CD4-positive, alpha-beta memory T cell (primary cell): ENCODE measurements at regions not wholly inside any gene's neighbourhood (a gene's known extent, or its start where the extent isn't known, plus 50 kb on each side); places are given as distances from the start of the nearest gene placed in this dataset.

Experiments used
- CTCF ChIA-PET: fragments of 350-600 bp; sonication (Branson Sonifier 250); formaldehyde crosslinking; loops from one replicate; lab custom pipeline; 2021; ENCODE audit warnings: inconsistent platforms; ENCODE audit not compliant: partially characterized antibody; lab: Charles Lee
- POLR2A ChIA-PET: fragments of 350-600 bp; sonication (Branson Sonifier 250); formaldehyde crosslinking; loops from one replicate; lab custom pipeline; 2021; ENCODE audit not compliant: partially characterized antibody; lab: Charles Lee
- DNase-seq, 5 donors: peaks; one replicate each; pipeline versions ENCODE4 v3.0.0 to v3.0.0-alpha.2; 2020 to 2022; ENCODE audit warnings: mixed read lengths in 1 of 5
- H3K27ac ChIP-seq: one replicate; pipeline ENCODE4 v1.7.0; 2013; ENCODE audit warnings: low read depth, low read length
- H3K27me3 ChIP-seq: 2 replicates; pipeline ENCODE4 v1.7.0; 2013; ENCODE audit warnings: mild to moderate bottlenecking, low read length, moderate library complexity; ENCODE audit not compliant: insufficient read depth
- H3K36me3 ChIP-seq: 2 replicates; pipeline ENCODE4 v1.7.0; 2013; ENCODE audit warnings: mild to moderate bottlenecking, low read length, moderate library complexity; ENCODE audit not compliant: insufficient read depth
- H3K4me1 ChIP-seq: 2 replicates; pipeline ENCODE4 v1.7.0; 2013; ENCODE audit warnings: mild to moderate bottlenecking, low read length, moderate library complexity; ENCODE audit not compliant: insufficient read depth
- H3K4me3 ChIP-seq, 2 donors: one replicate each; pipeline ENCODE4 v1.7.0; 2013; ENCODE audit warnings: low read length in 2 of 2, mild to moderate bottlenecking in 1 of 2
- H3K9me3 ChIP-seq, 2 donors: one replicate each; pipeline ENCODE4 v1.7.0; 2013; ENCODE audit warnings: low read length in 2 of 2, control low read depth in 1 of 2; ENCODE audit not compliant: control insufficient read depth in 1 of 2
- H3K27ac Mint-ChIP-seq, 7 donors: one replicate each; pipeline ENCODE4 v1.8.0; 2020 to 2021; ENCODE audit warnings: mixed read lengths in 7 of 7, mild to moderate bottlenecking in 6 of 7, inconsistent platforms in 3 of 7, moderate library complexity in 3 of 7
- H3K27me3 Mint-ChIP-seq, 2 donors: one replicate each; pipeline ENCODE4 v1.8.0; 2020 to 2021; ENCODE audit warnings: mixed read lengths in 2 of 2
- H3K36me3 Mint-ChIP-seq, 2 donors: one replicate each; pipeline ENCODE4 v1.8.0; 2020 to 2021; ENCODE audit warnings: mixed read lengths in 2 of 2, inconsistent platforms in 1 of 2, mild to moderate bottlenecking in 1 of 2
- H3K4me1 Mint-ChIP-seq, 4 donors: one replicate each; pipeline ENCODE4 v1.8.0; 2020 to 2021; ENCODE audit warnings: mixed read lengths in 4 of 4, mild to moderate bottlenecking in 1 of 4
- H3K4me3 Mint-ChIP-seq, 8 donors: one replicate each; pipeline ENCODE4 v1.8.0; 2020 to 2021; ENCODE audit warnings: mixed read lengths in 8 of 8, mild to moderate bottlenecking in 7 of 8, moderate library complexity in 6 of 8, inconsistent platforms in 3 of 8
- H3K9me3 Mint-ChIP-seq, 8 donors: one replicate each; pipeline ENCODE4 v1.8.0; 2020 to 2021; ENCODE audit warnings: mixed read lengths in 8 of 8, mild to moderate bottlenecking in 5 of 8, inconsistent platforms in 3 of 8, moderate library complexity in 1 of 8
- intact Hi-C: fragments of 100-400 bp; cut with micrococcal nuclease; formaldehyde crosslinking; loops from one replicate; pipeline ENCODE4 v1.15.1; 2023

DNA sequence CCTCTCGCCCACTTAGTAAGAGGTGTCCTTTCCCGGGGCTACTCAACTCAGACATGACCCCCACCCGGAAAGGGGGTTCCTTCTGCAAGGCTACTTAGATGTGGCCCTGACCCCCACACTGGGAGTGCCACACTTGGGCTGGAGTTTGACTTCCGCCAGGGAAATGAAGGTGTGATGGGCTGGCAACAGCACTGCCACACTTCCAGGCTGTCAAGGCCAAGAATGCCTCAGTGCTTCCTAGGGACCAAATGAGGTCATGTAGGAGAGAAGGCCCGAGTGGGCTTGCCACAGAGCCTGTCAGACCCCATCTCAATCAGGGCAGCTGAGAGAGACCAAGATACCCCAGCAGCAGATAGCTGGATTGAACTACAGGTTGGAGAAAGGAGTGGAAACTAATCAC, 55.5 kb downstream of the DRD1 start:
- Mint-ChIP-seq H3K4me3 (no peak overlapping the region), H3K27ac (no peak overlapping the region), H3K36me3 (no peaks in the 10 kb centered on the region), H3K27me3 (peaks cover 3 to 10% of the 10 kb centered on the region in 2 donors), H3K9me3 (peaks cover 0 to 5% (median 0%) of the 10 kb centered on the region in 8 donors), H3K4me1 (no peaks in the 10 kb centered on the region)
- Histone ChIP-seq H3K36me3 (no peaks in the 10 kb centered on the region), H3K27ac (no peak overlapping the region), H3K4me3 (no peak overlapping the region), H3K27me3 (no peaks in the 10 kb centered on the region), H3K4me1 (no peaks in the 10 kb centered on the region), H3K9me3 (no peaks in the 10 kb centered on the region)
- ChIA-PET CTCF (no interaction called here), POLR2A (no interaction called here)
- DNase-seq: no peak
- intact Hi-C loops: no loop called here

DNA sequence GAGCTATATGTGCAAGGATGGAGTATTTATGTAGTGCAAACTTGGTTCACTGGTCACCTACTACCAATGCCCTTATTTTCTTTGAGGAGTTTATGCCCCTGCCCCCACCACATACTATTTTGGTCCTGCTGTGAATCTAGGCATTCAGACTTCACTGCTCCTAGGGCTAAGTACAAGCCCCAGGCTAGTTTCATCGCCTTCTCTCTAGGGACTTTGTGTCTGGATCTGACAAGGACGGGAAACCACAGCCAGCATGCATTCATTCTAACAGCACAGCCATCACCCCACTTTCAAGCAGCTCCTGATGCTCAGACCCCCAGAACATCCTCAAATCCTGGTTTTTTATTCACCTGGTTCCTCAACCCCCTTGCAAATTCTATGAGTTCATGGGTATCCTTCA, 56.8 kb downstream of the DRD1 start:
- Histone ChIP-seq H3K36me3 (no peaks in the 10 kb centered on the region), H3K9me3 (no peaks in the 10 kb centered on the region), H3K27me3 (no peaks in the 10 kb centered on the region), H3K4me3 (no peak overlapping the region), H3K27ac (no peak overlapping the region), H3K4me1 (no peaks in the 10 kb centered on the region)
- peaks cover 6 to 8% of the 10 kb centered on the region in 2 donors for H3K27me3 Mint-ChIP-seq
- ChIA-PET POLR2A (no interaction called here), CTCF (no interaction called here)
- no peaks in the 10 kb centered on the region for H3K4me1 Mint-ChIP-seq
- H3K27ac Mint-ChIP-seq: no peak overlapping the region
- DNase-seq: no peak
- intact Hi-C loops: no loop called here
- H3K36me3 Mint-ChIP-seq: no peaks in the 10 kb centered on the region
- H3K9me3 Mint-ChIP-seq: peaks cover 0 to 5% (median 0%) of the 10 kb centered on the region in 8 donors
- H3K4me3 Mint-ChIP-seq: no peak overlapping the region

DNA sequence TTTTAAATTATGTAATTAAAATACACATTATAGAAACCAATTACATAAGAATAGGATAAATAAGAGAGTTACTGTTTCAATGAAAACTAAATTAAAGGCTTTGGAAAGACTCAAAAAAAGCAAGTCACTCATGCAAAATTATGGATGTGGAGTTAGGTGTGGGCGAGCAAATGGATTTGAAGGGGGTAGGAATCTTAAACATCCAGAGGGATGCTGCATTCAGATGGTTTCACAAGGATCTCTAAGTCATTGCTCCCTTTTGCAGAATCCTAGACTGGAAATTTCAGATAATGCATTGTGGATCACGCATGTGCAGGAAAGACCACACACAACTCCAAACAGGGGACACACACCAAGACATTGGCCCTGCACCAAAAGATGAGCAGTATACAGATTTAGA, 57.5 kb downstream of the DRD1 start:
- intact Hi-C loops: no loop called here
- Histone ChIP-seq H3K27me3 (no peaks in the 10 kb centered on the region), H3K4me3 (no peak overlapping the region), H3K9me3 (no peaks in the 10 kb centered on the region), H3K36me3 (no peaks in the 10 kb centered on the region), H3K4me1 (no peaks in the 10 kb centered on the region), H3K27ac (no peak overlapping the region)
- Mint-ChIP-seq H3K27me3 (peaks cover 4 to 7% of the 10 kb centered on the region in 2 donors), H3K4me3 (no peak overlapping the region), H3K27ac (no peak overlapping the region), H3K9me3 (peaks cover 0 to 5% (median 0%) of the 10 kb centered on the region in 8 donors), H3K4me1 (no peaks in the 10 kb centered on the region), H3K36me3 (no peaks in the 10 kb centered on the region)
- ChIA-PET CTCF (no interaction called here), POLR2A (no interaction called here)
- DNase-seq: no peak

DNA sequence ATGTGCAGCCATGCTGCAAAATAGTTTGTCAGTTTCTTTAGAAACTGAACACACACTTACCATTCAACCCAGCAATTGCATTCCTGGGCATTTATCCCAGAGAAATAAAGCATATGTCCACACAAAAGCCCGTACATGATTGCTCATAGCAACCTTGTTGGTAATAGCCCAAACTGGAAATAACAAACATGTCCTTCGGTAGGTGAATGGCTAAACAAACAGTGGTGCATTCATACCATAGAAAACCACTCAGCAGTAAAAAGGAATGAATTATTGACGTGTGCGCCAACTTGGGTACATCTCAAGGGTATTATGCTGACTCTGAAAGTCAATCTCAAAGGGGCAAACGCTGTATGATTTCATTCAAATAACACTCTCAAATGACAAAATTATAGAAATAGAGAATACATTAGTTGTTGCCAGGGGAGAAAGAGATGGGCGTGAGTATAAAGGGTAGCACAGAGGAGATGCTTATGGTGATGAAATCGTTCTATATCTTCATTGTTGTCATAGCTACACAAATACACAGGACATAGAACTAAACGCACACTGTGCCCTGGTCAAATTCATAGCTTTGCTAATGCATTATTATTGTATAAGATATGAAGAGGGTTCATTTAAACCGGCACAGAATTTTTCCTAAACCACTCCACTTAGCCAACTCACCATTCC, 58.2 kb downstream of the DRD1 start:
- intact Hi-C loops: no loop called here
- CTCF ChIA-PET: no interaction called here
- H3K27me3 ChIP-seq: no peaks in the 10 kb centered on the region

DNA sequence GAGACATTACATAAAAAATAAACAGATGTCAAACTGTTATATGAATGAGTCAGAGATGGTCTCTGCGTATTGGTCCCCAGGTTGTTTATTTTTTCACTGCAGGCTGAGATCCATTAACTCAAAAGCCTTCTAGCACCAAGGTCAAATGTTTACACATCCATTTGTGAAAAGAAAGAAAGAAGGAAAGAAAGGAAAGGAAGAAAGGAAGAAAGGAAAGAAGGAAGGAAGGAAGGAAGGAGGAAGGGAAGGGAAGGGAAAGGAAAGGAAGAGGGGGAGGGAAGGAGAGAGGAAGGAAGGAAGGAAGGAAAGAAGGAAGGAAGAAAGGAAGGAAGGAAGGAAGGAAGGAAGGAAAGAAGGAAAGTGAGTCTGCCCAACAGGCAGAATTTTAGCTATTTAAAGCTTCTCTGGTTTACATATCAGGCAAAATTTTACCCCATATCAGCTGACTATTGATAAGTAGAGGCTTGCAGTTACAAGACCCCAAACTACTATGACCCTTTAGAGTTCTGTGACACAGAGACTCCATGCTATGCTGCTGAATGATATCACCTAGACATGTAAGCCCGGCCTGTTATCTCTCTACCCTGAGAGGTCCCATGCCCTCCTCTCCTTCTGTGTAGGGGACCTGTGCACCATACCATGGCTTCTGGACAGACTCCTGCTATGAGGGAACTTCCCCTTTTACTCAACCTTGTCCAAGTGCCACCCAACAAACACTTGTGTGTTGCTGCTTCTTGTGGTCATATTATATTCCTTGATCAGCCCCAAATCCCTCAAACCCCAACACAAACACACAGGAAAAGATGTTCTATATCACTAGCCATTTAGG, 59.0 kb downstream of the DRD1 start:
- no peak overlapping the region for H3K4me3 Mint-ChIP-seq
- no peaks in the 10 kb centered on the region for H3K36me3 Mint-ChIP-seq
- H3K27ac Mint-ChIP-seq: peak overlapping the region in 1 of 7 donors; percentile 37
- DNase-seq: no peak
- intact Hi-C loops: no loop called here
- no peaks in the 10 kb centered on the region for H3K36me3 ChIP-seq
- H3K9me3 Mint-ChIP-seq: peaks cover 0 to 6% (median 0%) of the 10 kb centered on the region in 8 donors
- H3K27me3 ChIP-seq: no peaks in the 10 kb centered on the region
- H3K27me3 Mint-ChIP-seq: peaks cover 4 to 6% of the 10 kb centered on the region in 2 donors
- POLR2A ChIA-PET: no interaction called here
- H3K4me1 Mint-ChIP-seq: no peaks in the 10 kb centered on the region
- H3K27ac ChIP-seq: no peak overlapping the region
- H3K4me1 ChIP-seq: no peaks in the 10 kb centered on the region
- no peaks in the 10 kb centered on the region for H3K9me3 ChIP-seq
- no peak overlapping the region for H3K4me3 ChIP-seq
- CTCF ChIA-PET: no interaction called here

More for the DNA sequence above, 58.2 kb downstream of the DRD1 start:
- Mint-ChIP-seq H3K4me1 (no peaks in the 10 kb centered on the region), H3K9me3 (peaks cover 0 to 6% (median 0%) of the 10 kb centered on the region in 8 donors), H3K36me3 (no peaks in the 10 kb centered on the region), H3K27ac (no peak overlapping the region), H3K4me3 (no peak overlapping the region), H3K27me3 (peaks cover 4 to 6% of the 10 kb centered on the region in 2 donors)
- H3K27ac ChIP-seq: no peak overlapping the region
- no peak overlapping the region for H3K4me3 ChIP-seq
- no peaks in the 10 kb centered on the region for H3K4me1 ChIP-seq
- H3K36me3 ChIP-seq: no peaks in the 10 kb centered on the region
- no peak for DNase-seq
- POLR2A ChIA-PET: no interaction called here
- H3K9me3 ChIP-seq: no peaks in the 10 kb centered on the region

DNA sequence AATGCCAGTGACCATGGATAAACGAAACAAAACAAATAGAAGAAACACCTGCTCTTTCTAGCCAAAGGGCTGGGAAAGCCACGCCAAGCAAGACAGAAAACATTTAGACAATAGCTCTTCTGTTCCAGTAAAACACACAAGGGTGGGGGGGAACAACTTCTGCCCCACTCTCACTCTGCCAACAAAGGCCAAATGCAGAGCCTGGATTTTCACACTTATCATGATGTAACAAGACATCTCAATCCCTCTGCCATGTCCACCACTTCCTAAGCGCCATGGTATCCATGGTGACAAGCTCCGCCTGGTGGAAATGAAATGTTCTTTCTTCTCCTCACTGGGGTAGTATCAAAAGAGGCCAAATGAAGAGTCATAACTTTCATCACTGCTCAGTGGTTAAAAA, 60.6 kb downstream of the DRD1 start:
- H3K27me3 ChIP-seq: no peaks in the 10 kb centered on the region
- H3K4me1 ChIP-seq: no peaks in the 10 kb centered on the region
- no peak overlapping the region for H3K27ac ChIP-seq
- CTCF ChIA-PET: no interaction called here
- Mint-ChIP-seq H3K27ac (no peak overlapping the region), H3K4me1 (no peaks in the 10 kb centered on the region), H3K9me3 (peaks cover 0 to 6% (median 0%) of the 10 kb centered on the region in 8 donors), H3K27me3 (peaks cover 2 to 10% of the 10 kb centered on the region in 2 donors), H3K36me3 (no peaks in the 10 kb centered on the region), H3K4me3 (no peak overlapping the region)
- H3K36me3 ChIP-seq: no peaks in the 10 kb centered on the region
- no peak for DNase-seq
- intact Hi-C loops: no loop called here
- no peak overlapping the region for H3K4me3 ChIP-seq
- no peaks in the 10 kb centered on the region for H3K9me3 ChIP-seq
- POLR2A ChIA-PET: no interaction called here

DNA sequence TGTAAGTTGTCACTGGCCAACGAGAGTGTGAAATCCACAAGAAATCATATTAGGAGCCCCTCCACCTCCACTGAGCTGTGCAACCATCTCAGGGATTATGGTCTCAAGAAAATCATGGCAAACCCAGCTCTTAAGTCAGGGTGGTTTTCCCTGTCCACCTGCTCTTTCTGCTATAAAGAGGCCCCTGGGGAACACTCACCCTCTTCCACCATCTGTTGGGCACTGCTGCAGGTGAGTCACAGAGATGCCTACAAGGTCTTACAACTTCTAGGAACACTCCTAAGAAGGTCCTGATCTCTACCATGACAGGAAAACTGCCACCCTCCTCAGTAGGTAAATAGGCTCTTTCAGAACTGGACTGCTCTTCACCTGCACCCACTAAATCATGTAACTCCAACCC, 61.8 kb downstream of the DRD1 start:
- Mint-ChIP-seq H3K27me3 (peaks cover 10 to 16% of the 10 kb centered on the region in 2 donors), H3K4me1 (no peaks in the 10 kb centered on the region)
- CTCF ChIA-PET: no interaction called here

More for the DNA sequence above, 61.8 kb downstream of the DRD1 start:
- no peaks in the 10 kb centered on the region for H3K27me3 ChIP-seq
- no peaks in the 10 kb centered on the region for H3K4me1 ChIP-seq
- intact Hi-C loops: no loop called here
- Mint-ChIP-seq H3K27ac (no peak overlapping the region), H3K9me3 (peaks cover 0 to 5% (median under 1%) of the 10 kb centered on the region in 8 donors), H3K36me3 (no peaks in the 10 kb centered on the region), H3K4me3 (no peak overlapping the region)
- H3K4me3 ChIP-seq: no peak overlapping the region
- H3K27ac ChIP-seq: no peak overlapping the region
- H3K36me3 ChIP-seq: no peaks in the 10 kb centered on the region
- H3K9me3 ChIP-seq: no peaks in the 10 kb centered on the region
- POLR2A ChIA-PET: no interaction called here
- no peak for DNase-seq
